Naive thymus-derived CD4-positive, alpha-beta T cell (primary cell): ENCODE measurements at regions not wholly inside any gene's neighbourhood (a gene's known extent, or its start where the extent isn't known, plus 50 kb on each side); places are given as distances from the start of the nearest gene placed in this dataset.
A peak's percentile ranks its signal among the peaks of the same experiment; 100 is the strongest.

Source experiments
- ATAC-seq: fragments of 150-1000 bp; cut with Tn5 transposase; 2 replicates; pipeline ENCODE4 v1.10.0; 2021; ENCODE audit warnings: mild to moderate bottlenecking, moderate library complexity
- CTCF ChIA-PET: fragments of 350-600 bp; sonication (Branson Sonifier 250); formaldehyde crosslinking; loops from one replicate; lab custom pipeline; 2021; ENCODE audit warnings: antibody characterized with exemption; lab: Charles Lee
- POLR2A ChIA-PET: fragments of 350-600 bp; sonication (Branson Sonifier 250); formaldehyde crosslinking; loops from one replicate; lab custom pipeline; 2021; ENCODE audit warnings: antibody characterized with exemption, inconsistent platforms; lab: Charles Lee
- DNase-seq, 9 donors: peaks; one replicate each; pipeline versions ENCODE4 v3.0.0 to v3.0.0-alpha.2; 2020 to 2022; ENCODE audit warnings: mixed read lengths in 1 of 9
- H3K27ac ChIP-seq: one replicate; pipeline ENCODE4 v1.7.0; 2013; ENCODE audit warnings: mild to moderate bottlenecking, low read depth, low read length, moderate library complexity
- H3K27me3 ChIP-seq, 2 donors: one replicate each; pipeline ENCODE4 v1.7.0; 2013; ENCODE audit warnings: low read length in 2 of 2, mild to moderate bottlenecking in 2 of 2, moderate library complexity in 2 of 2; ENCODE audit not compliant: control insufficient read depth in 2 of 2, insufficient read depth in 2 of 2
- H3K36me3 ChIP-seq, 3 experiments: 1 replicate in 2 of 3; 2 replicates in 1 of 3; pipeline ENCODE4 v1.7.0; 2013; ENCODE audit warnings: low read length in 3 of 3, mild to moderate bottlenecking in 3 of 3, moderate library complexity in 1 of 3; ENCODE audit not compliant: insufficient read depth in 3 of 3, control insufficient read depth in 2 of 3
- H3K4me1 ChIP-seq, 2 donors: one replicate each; pipeline ENCODE4 v1.7.0; 2013; ENCODE audit warnings: low read length in 2 of 2, mild to moderate bottlenecking in 2 of 2, moderate library complexity in 1 of 2; ENCODE audit not compliant: control insufficient read depth in 2 of 2, insufficient read depth in 2 of 2
- H3K4me3 ChIP-seq: 2 replicates; pipeline ENCODE4 v1.7.0; 2013; ENCODE audit warnings: mild to moderate bottlenecking, low read length
- H3K9me3 ChIP-seq, 3 experiments: 1 replicate in 2 of 3; 2 replicates in 1 of 3; pipeline ENCODE4 v1.7.0; 2013; ENCODE audit warnings: low read length in 3 of 3; ENCODE audit not compliant: control insufficient read depth in 2 of 3
- H3K27ac Mint-ChIP-seq, 9 donors: one replicate each; pipeline ENCODE4 v1.8.0; 2020 to 2022; ENCODE audit warnings: mixed read lengths in 9 of 9, mild to moderate bottlenecking in 8 of 9, moderate library complexity in 5 of 9, inconsistent platforms in 2 of 9
- H3K27me3 Mint-ChIP-seq, 5 donors: one replicate each; pipeline ENCODE4 v1.8.0; 2021 to 2022; ENCODE audit warnings: mixed read lengths in 5 of 5, mild to moderate bottlenecking in 1 of 5
- H3K36me3 Mint-ChIP-seq, 5 donors: one replicate each; pipeline ENCODE4 v1.8.0; 2020 to 2022; ENCODE audit warnings: mixed read lengths in 5 of 5, mild to moderate bottlenecking in 3 of 5, inconsistent platforms in 1 of 5
- H3K4me1 Mint-ChIP-seq, 7 donors: one replicate each; pipeline ENCODE4 v1.8.0; 2020 to 2022; ENCODE audit warnings: mixed read lengths in 7 of 7, mild to moderate bottlenecking in 3 of 7, inconsistent platforms in 1 of 7
- H3K4me3 Mint-ChIP-seq, 10 donors: one replicate each; pipeline ENCODE4 v1.8.0; 2020 to 2022; ENCODE audit warnings: mild to moderate bottlenecking in 10 of 10, mixed read lengths in 10 of 10, moderate library complexity in 6 of 10, inconsistent platforms in 2 of 10
- H3K9me3 Mint-ChIP-seq, 11 donors: one replicate each; pipeline ENCODE4 v1.8.0; 2020 to 2022; ENCODE audit warnings: mixed read lengths in 11 of 11, mild to moderate bottlenecking in 4 of 11, inconsistent platforms in 1 of 11, moderate library complexity in 1 of 11
- intact Hi-C, 2 donors: fragments of 100-400 bp; cut with micrococcal nuclease; formaldehyde crosslinking; loops; one replicate each; pipeline ENCODE4 v1.15.1; 2023

DNA sequence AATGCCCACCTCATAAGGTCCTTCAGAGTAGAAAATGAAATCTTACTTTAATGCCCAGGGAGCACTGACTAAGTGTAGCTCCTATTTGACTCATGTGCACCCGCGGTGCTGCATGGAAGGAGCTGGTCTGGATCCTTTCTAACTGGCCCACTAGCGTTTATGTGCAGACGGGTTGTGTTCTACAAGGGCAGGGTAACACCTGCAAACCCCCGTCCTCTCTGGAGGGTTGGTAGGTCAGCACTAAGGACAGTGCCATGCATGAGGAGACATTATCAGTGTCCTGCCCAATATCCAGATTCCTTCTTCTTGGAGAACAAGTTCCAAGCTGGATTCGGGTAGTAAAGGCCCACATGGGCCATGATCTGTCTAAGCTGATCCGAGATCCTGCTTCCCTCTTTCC lies 140.3 kb downstream of the ANKRD60 start:
- peaks cover 0 to 4% (median 0%) of the 10 kb centered on the region in 5 donors for H3K36me3 Mint-ChIP-seq
- H3K4me1 ChIP-seq = no peaks in the 10 kb centered on the region
- intact Hi-C loops = no loop called here
- peaks cover 0 to 1% (median 0%) of the 10 kb centered on the region in 7 donors for H3K4me1 Mint-ChIP-seq
- H3K27ac Mint-ChIP-seq = no peak overlapping the region
- no peaks in the 10 kb centered on the region for H3K36me3 ChIP-seq
- no peak overlapping the region for H3K4me3 Mint-ChIP-seq
- POLR2A ChIA-PET = no interaction called here
- no peaks in the 10 kb centered on the region for H3K27me3 ChIP-seq
- CTCF ChIA-PET = no interaction called here
- peaks cover 0 to 15% (median 5%) of the 10 kb centered on the region in 5 donors for H3K27me3 Mint-ChIP-seq
- no peak overlapping the region for H3K27ac ChIP-seq
- no peaks in the 10 kb centered on the region for H3K9me3 ChIP-seq
- no peak overlapping the region for H3K4me3 ChIP-seq
- DNase-seq (no peak), ATAC-seq (no peak)
- peaks cover 0 to 4% (median 0%) of the 10 kb centered on the region in 11 donors for H3K9me3 Mint-ChIP-seq

DNA sequence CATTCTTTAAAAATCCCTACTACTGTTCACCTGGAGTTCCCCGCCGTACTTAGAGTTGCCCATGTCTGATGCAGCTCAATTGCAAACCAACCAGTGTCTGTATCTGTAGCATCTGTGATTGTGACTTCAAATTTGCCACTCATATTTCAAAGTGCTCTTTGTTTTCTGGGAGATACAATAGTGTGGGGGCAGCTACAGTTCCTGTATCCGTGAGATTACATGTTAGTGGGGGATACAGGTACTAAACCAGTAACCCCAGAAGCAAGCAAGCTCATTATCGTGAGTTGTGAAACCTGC lies 140.9 kb downstream of the ANKRD60 start:
- POLR2A ChIA-PET = no interaction called here
- H3K9me3 Mint-ChIP-seq = peaks cover 0 to 4% (median 0%) of the 10 kb centered on the region in 11 donors
- no peaks in the 10 kb centered on the region for H3K4me1 ChIP-seq
- H3K27ac Mint-ChIP-seq = no peak overlapping the region
- H3K36me3 ChIP-seq = no peaks in the 10 kb centered on the region
- H3K9me3 ChIP-seq = no peaks in the 10 kb centered on the region
- intact Hi-C loops = loop anchor here (1.0 to 2.0 kb wide), 2 partner anchors 490 to 491 kb away; no protein-coding TSS in a partner anchor
- H3K27ac ChIP-seq = no peak overlapping the region
- H3K4me3 ChIP-seq = no peak overlapping the region
- peaks cover 0 to 4% (median 0%) of the 10 kb centered on the region in 5 donors for H3K36me3 Mint-ChIP-seq
- CTCF ChIA-PET = interaction anchor here (0.5 kb wide), 1 partner anchor 50 kb away, joined by 3 read pairs; no protein-coding TSS in a partner anchor
- peaks cover 0 to 1% (median 0%) of the 10 kb centered on the region in 7 donors for H3K4me1 Mint-ChIP-seq
- H3K27me3 ChIP-seq = no peaks in the 10 kb centered on the region
- H3K4me3 Mint-ChIP-seq = no peak overlapping the region
- no peak for ATAC-seq
- DNase-seq = no peak
- peaks cover 0 to 15% (median 5%) of the 10 kb centered on the region in 5 donors for H3K27me3 Mint-ChIP-seq

DNA sequence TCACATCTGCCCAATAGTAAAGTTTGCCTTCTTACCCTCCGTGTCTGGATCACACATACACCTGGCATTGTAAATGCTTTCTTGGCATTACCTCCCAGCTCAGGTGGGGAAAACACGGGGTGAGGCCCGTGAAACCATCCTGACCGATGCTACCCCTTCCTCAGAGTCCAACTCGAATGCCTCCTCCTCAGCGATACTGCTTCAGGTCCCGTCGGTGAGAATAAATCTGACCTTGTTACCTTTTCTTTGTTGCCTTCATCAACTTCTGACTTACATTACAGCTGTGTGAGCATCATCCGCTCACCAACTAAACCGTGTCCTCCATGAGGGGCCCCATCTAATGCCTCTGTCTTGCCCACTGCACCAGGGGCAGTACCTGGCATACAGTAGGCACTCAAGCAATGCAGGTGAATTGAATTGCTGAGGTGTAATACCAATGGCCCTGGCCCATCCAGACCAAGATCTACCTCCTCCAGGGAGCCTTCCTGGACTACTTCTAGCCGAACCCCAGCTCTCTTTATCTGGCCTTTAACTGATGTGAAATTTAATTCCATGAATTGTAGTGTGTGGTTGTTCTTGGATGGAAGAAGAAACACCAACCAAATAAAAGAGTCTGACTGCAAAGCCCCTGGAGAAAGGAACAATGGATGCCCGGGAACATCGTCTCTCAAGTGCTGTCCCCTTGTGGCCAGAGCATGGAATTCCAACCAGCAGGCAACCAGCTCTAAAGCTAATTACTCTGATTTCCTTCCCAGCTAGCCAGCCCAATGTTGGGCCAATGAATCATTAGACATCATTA lies 141.5 kb downstream of the ANKRD60 start:
- no peak overlapping the region for H3K27ac Mint-ChIP-seq
- peaks cover 0 to 4% (median 0%) of the 10 kb centered on the region in 5 donors for H3K36me3 Mint-ChIP-seq
- no peak for ATAC-seq
- Histone ChIP-seq H3K27ac (no peak overlapping the region), H3K9me3 (no peaks in the 10 kb centered on the region), H3K4me1 (no peaks in the 10 kb centered on the region), H3K27me3 (no peaks in the 10 kb centered on the region), H3K4me3 (no peak overlapping the region), H3K36me3 (no peaks in the 10 kb centered on the region)
- intact Hi-C loops = loop anchor here (1.0 to 2.0 kb wide), 2 partner anchors 490 kb away; no protein-coding TSS in a partner anchor
- no peak overlapping the region for H3K4me3 Mint-ChIP-seq
- H3K4me1 Mint-ChIP-seq = peaks cover 0 to 1% (median 0%) of the 10 kb centered on the region in 7 donors
- ChIA-PET CTCF (interaction anchor here (0.5 kb wide), 1 partner anchor 49 kb away, joined by 3 read pairs; no protein-coding TSS in a partner anchor), POLR2A (interaction anchor here (0.6 kb wide), 1 partner anchor 107 kb away, joined by 3 read pairs; no protein-coding TSS in a partner anchor)
- H3K27me3 Mint-ChIP-seq = peaks cover 0 to 14% (median 5%) of the 10 kb centered on the region in 5 donors
- peak in 1 of 9 donors; percentile 13 for DNase-seq
- H3K9me3 Mint-ChIP-seq = peaks cover 0 to 4% (median 0%) of the 10 kb centered on the region in 11 donors

DNA sequence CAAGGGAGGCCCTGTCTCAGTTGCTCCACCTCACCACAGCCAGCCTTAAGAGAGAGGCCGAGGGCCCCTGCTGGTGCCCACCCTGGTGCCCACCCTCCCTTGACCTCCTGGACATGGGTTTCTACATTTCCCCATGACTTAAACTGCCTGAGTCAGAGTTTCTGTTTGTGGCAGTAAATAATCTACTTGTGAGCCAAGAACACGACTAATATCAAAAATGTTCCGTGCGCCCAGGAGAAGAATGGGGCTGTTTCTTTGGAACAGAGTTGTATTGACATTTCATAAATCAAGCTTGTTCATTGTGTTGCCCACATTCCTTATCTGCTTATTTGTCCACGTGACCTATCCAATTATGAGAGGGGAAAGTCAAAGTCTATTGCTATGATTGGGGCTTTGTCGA lies 143.5 kb downstream of the ANKRD60 start:
- intact Hi-C loops = no loop called here
- Mint-ChIP-seq H3K9me3 (no peaks in the 10 kb centered on the region), H3K27me3 (peaks cover 0 to 10% (median 3%) of the 10 kb centered on the region in 5 donors), H3K27ac (no peak overlapping the region), H3K4me3 (no peak overlapping the region), H3K4me1 (peaks cover 0 to 1% (median 0%) of the 10 kb centered on the region in 7 donors), H3K36me3 (no peaks in the 10 kb centered on the region)
- CTCF ChIA-PET = no interaction called here
- no peak overlapping the region for H3K4me3 ChIP-seq
- no peaks in the 10 kb centered on the region for H3K27me3 ChIP-seq
- H3K4me1 ChIP-seq = no peaks in the 10 kb centered on the region
- H3K36me3 ChIP-seq = no peaks in the 10 kb centered on the region
- POLR2A ChIA-PET = no interaction called here
- DNase-seq (no peak), ATAC-seq (no peak)
- no peaks in the 10 kb centered on the region for H3K9me3 ChIP-seq
- H3K27ac ChIP-seq = no peak overlapping the region

DNA sequence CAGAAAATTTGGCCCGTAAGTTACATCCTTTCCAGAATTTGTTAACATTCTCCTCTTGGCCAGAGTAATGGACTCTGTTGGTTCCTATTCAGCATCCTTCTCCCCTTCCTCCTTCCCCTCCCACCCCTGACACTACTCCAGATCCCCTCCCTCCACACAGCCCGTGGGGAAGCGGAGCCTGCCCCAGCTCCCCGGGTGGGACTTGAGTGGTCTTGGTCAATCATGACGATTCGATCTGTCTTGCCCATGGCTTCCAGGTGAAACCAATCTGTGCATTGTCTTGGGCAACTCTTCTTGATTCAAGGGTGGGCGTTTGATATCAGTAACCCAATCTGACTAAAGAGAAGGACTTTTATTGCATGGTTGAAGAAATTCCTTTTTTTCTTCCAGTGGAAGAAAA lies 143.9 kb downstream of the ANKRD60 start:
- intact Hi-C loops = no loop called here
- no peaks in the 10 kb centered on the region for H3K36me3 Mint-ChIP-seq
- Histone ChIP-seq H3K27me3 (no peaks in the 10 kb centered on the region), H3K27ac (no peak overlapping the region), H3K4me1 (no peaks in the 10 kb centered on the region), H3K36me3 (no peaks in the 10 kb centered on the region), H3K4me3 (no peak overlapping the region), H3K9me3 (no peaks in the 10 kb centered on the region)
- DNase-seq (no peak), ATAC-seq (no peak)
- H3K27me3 Mint-ChIP-seq = peaks cover 0 to 10% (median 3%) of the 10 kb centered on the region in 5 donors
- ChIA-PET CTCF (no interaction called here), POLR2A (no interaction called here)
- no peak overlapping the region for H3K4me3 Mint-ChIP-seq
- H3K9me3 Mint-ChIP-seq = no peaks in the 10 kb centered on the region
- peaks cover 0 to 1% (median 0%) of the 10 kb centered on the region in 7 donors for H3K4me1 Mint-ChIP-seq
- H3K27ac Mint-ChIP-seq = no peak overlapping the region

DNA sequence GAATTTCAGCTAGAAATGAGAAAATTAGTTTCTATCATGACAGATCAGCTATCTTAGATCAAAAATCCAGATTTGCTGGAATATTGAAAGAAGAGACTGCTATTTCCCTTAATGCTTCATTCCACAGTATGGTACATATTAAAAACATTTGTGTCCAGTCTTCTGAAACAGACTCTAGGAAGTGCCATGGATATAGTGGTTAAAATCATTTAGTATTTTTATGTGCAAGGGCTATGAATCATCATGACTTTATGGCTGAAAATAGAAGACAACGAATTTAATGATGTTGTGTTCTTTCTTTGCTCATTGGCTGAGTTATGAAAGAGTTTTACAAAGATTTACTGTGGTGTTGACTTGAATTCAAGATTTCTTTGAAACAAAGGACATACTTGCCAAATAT lies 146.6 kb downstream of the ANKRD60 start:
- CTCF ChIA-PET = no interaction called here
- ATAC-seq (no peak), DNase-seq (no peak)
- Histone ChIP-seq H3K36me3 (no peaks in the 10 kb centered on the region), H3K4me1 (no peaks in the 10 kb centered on the region), H3K27ac (no peak overlapping the region), H3K9me3 (no peaks in the 10 kb centered on the region), H3K4me3 (no peak overlapping the region), H3K27me3 (no peaks in the 10 kb centered on the region)
- H3K27ac Mint-ChIP-seq = no peak overlapping the region
- POLR2A ChIA-PET = no interaction called here
- intact Hi-C loops = no loop called here
- no peaks in the 10 kb centered on the region for H3K36me3 Mint-ChIP-seq
- H3K4me3 Mint-ChIP-seq = no peak overlapping the region
- no peaks in the 10 kb centered on the region for H3K4me1 Mint-ChIP-seq
- peaks cover 0 to 20% (median 3%) of the 10 kb centered on the region in 5 donors for H3K27me3 Mint-ChIP-seq
- peaks cover 0 to 2% (median 0%) of the 10 kb centered on the region in 11 donors for H3K9me3 Mint-ChIP-seq
